WI38 (cell line): ENCODE measurements at regions not wholly inside any gene's neighbourhood (a gene's known extent, or its start where the extent isn't known, plus 50 kb on each side); places are given as distances from the start of the nearest gene placed in this dataset.

ENCODE experiments used
- H3K4me3 ChIP-seq: 2 replicates; pipeline ENCODE4 v1.5.1; 2011; ENCODE audit warnings: low read depth, mild to moderate bottlenecking, control low read depth, low read length
- CTCF ChIP-seq: IDR thresholded peaks from 2 replicates; pipeline ENCODE4 v1.5.1; 2012; ENCODE audit warnings: low read depth, mild to moderate bottlenecking, control low read depth, low read length

- TF ChIP-seq CTCF = no peak
Measured at GRCh38 chr2:121830809-121831208, 75.4 kb downstream of the TSN start.

GRCh38 chr2:121831841-121832240 is 76.4 kb downstream of the TSN start:
- no peak overlapping the region for H3K4me3 ChIP-seq
- no peak for TF ChIP-seq CTCF

More at GRCh38 chr2:121830809-121831208, 75.4 kb downstream of the TSN start:
- H3K4me3 ChIP-seq = no peak overlapping the region

GRCh38 chr2:121832412-121833357 is 77.2 kb downstream of the TSN start:
- TF ChIP-seq CTCF = no peak
- no peak overlapping the region for H3K4me3 ChIP-seq

- no peak for TF ChIP-seq CTCF
- no peak overlapping the region for H3K4me3 ChIP-seq
Measured at GRCh38 chr2:121833358-121833723, 77.9 kb downstream of the TSN start.

- no peak for TF ChIP-seq CTCF
Measured at GRCh38 chr2:121836611-121837010, 81.2 kb downstream of the TSN start.

GRCh38 chr2:121837591-121837990 is 82.1 kb downstream of the TSN start:
- no peak for TF ChIP-seq CTCF
- no peak overlapping the region for H3K4me3 ChIP-seq

More at GRCh38 chr2:121836611-121837010, 81.2 kb downstream of the TSN start:
- H3K4me3 ChIP-seq = no peak overlapping the region

GRCh38 chr2:121838551-121838950 is 83.1 kb downstream of the TSN start:
- no peak overlapping the region for H3K4me3 ChIP-seq
- no peak for TF ChIP-seq CTCF
